Tibial nerve (tissue), 4 donors: ENCODE measurements at regions not wholly inside any gene's neighbourhood (a gene's known extent, or its start where the extent isn't known, plus 50 kb on each side); places are given as distances from the start of the nearest gene placed in this dataset.

ENCODE experiments used
- DNase-seq, 2 donors: peaks; one replicate each; pipeline ENCODE4 v3.0.0-alpha.2; 2019; ENCODE audit warnings: low spot score in 2 of 2
- H3K27ac ChIP-seq, 4 donors: fragments of 200-600 bp; sonication (generic) in 3 of 4; one replicate each; pipeline ENCODE4 v1.5.1; 2017 to 2019; ENCODE audit warnings: mild to moderate bottlenecking in 1 of 4
- H3K27me3 ChIP-seq, 2 donors: fragments of 200-600 bp; sonication (generic) in 1 of 2; one replicate each; pipeline versions ENCODE4 v1.5.1 to v1.6.0; 2017 to 2019
- H3K36me3 ChIP-seq, 3 donors: fragments of 200-600 bp; sonication (generic); one replicate each; pipeline ENCODE4 v1.5.1; 2018 to 2019
- H3K4me1 ChIP-seq, 4 donors: fragments of 200-600 bp; sonication (generic) in 3 of 4; one replicate each; pipeline ENCODE4 v1.5.1; 2017 to 2019
- H3K4me3 ChIP-seq, 4 donors: fragments of 200-600 bp; sonication (generic) in 3 of 4; one replicate each; pipeline ENCODE4 v1.5.1; 2017 to 2019; ENCODE audit warnings: mild to moderate bottlenecking in 1 of 4, moderate library complexity in 1 of 4
- H3K9me3 ChIP-seq, 4 donors: fragments of 200-600 bp; sonication (generic) in 3 of 4; one replicate each; pipeline ENCODE4 v1.5.1; 2017 to 2019
- EP300 ChIP-seq, 2 donors: sonication (generic); formaldehyde crosslinking; IDR thresholded peaks; one replicate each; pipeline ENCODE4 v1.6.1; 2017; ENCODE audit warnings: antibody characterized with exemption in 2 of 2, mild to moderate bottlenecking in 1 of 2
- POLR2A ChIP-seq, 2 donors: fragments of 450-650 bp; IDR thresholded peaks; one replicate each; pipeline ENCODE4 v1.6.1; 2017; ENCODE audit warnings: antibody characterized with exemption in 2 of 2, mild to moderate bottlenecking in 2 of 2, moderate library complexity in 2 of 2
- WGBS, 2 donors: methylation state at CpG; one replicate each; pipeline ENCODE4 v1.1.5; 2018; 5-methylcytosine and 5-hydroxymethylcytosine counted together
- TF ChIP-seq, protein P1 (sequence below), 5 experiments: fragments of 200-600 bp in 3 of 5; fragments of 450-650 bp in 2 of 5; sonication (generic) in 3 of 5; IDR thresholded peaks; one replicate each; pipeline ENCODE4 v1.5.1; 2016 to 2019; ENCODE audit warnings: antibody characterized with exemption in 5 of 5, mild to moderate bottlenecking in 3 of 5, moderate library complexity in 2 of 5

DNA sequence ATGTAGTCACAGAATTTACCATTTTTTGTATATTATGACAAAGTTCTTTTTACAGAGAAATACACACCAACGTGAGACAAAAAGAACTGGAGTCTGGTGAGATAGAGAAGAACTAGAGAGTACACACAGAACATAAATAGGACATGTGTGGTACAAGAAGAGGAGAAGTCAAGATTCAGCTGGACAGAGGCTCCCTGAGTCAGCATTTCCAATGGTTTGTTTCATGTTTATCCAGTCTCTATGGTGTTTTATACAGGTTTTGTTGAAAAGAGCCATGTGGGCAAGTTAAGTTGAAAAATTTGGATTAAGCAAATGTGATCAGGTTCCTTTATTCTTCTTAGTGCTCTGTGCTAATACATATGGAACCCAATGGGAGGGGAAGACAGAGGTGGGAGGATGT, 105.5 kb upstream of the AKR1E2 start:
- TF ChIP-seq, protein P1, sequence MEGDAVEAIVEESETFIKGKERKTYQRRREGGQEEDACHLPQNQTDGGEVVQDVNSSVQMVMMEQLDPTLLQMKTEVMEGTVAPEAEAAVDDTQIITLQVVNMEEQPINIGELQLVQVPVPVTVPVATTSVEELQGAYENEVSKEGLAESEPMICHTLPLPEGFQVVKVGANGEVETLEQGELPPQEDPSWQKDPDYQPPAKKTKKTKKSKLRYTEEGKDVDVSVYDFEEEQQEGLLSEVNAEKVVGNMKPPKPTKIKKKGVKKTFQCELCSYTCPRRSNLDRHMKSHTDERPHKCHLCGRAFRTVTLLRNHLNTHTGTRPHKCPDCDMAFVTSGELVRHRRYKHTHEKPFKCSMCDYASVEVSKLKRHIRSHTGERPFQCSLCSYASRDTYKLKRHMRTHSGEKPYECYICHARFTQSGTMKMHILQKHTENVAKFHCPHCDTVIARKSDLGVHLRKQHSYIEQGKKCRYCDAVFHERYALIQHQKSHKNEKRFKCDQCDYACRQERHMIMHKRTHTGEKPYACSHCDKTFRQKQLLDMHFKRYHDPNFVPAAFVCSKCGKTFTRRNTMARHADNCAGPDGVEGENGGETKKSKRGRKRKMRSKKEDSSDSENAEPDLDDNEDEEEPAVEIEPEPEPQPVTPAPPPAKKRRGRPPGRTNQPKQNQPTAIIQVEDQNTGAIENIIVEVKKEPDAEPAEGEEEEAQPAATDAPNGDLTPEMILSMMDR (IDR thresholded peaks at IDR 0.05) = no peak
- TF ChIP-seq EP300 (IDR thresholded peaks at IDR 0.05) = no peak
- TF ChIP-seq POLR2A (IDR thresholded peaks at IDR 0.05) = no peak
- H3K4me1 ChIP-seq = no peaks in the 10 kb centered on the region
- H3K4me3 ChIP-seq = no peak overlapping the region
- no peaks in the 10 kb centered on the region for H3K27me3 ChIP-seq
- 72 to 77% methylated on average over 1 of the region's 1 CpG for WGBS, 2 donors
- H3K36me3 ChIP-seq = no peaks in the 10 kb centered on the region
- DNase-seq = no peak
- H3K9me3 ChIP-seq = no peaks in the 10 kb centered on the region
- no peak overlapping the region for H3K27ac ChIP-seq

DNA sequence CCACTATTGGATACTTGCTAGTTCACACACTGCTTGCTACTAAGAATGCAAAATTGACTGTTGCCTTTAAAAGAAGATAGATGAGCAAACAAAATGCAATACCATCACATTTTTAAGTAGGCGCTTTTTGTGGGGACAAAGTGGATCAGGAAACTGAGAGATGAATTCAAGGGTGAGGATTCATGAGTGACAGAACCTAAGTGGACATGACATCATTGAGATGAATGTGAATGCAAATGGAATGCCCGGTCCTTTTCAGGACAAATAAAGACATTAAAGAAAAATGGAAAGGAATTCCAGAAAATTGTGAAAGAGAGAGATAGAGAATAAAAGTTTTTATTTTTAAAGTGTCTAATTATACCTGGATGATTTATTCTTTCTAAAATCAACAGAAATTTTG, 106.3 kb upstream of the AKR1E2 start:
- Histone ChIP-seq H3K4me1 (no peaks in the 10 kb centered on the region), H3K27ac (no peak overlapping the region), H3K36me3 (no peaks in the 10 kb centered on the region), H3K4me3 (no peak overlapping the region), H3K9me3 (no peaks in the 10 kb centered on the region), H3K27me3 (no peaks in the 10 kb centered on the region)
- 84% methylated on average over 2 of the region's 2 CpGs for WGBS, 2 donors
- no peak for DNase-seq
- TF ChIP-seq, protein P1 (IDR thresholded peaks at IDR 0.05) = no peak
- TF ChIP-seq EP300 (IDR thresholded peaks at IDR 0.05) = no peak
- no peak for TF ChIP-seq POLR2A (IDR thresholded peaks at IDR 0.05)

- TF ChIP-seq, protein P1 (IDR thresholded peaks at IDR 0.05) = no peak
- TF ChIP-seq POLR2A (IDR thresholded peaks at IDR 0.05) (no peak), EP300 (IDR thresholded peaks at IDR 0.05) (no peak)
- no peak overlapping the region for H3K27ac ChIP-seq
- no peaks in the 10 kb centered on the region for H3K27me3 ChIP-seq
- H3K4me1 ChIP-seq = no peaks in the 10 kb centered on the region
- no peak overlapping the region for H3K4me3 ChIP-seq
- no peak for DNase-seq
- no peaks in the 10 kb centered on the region for H3K36me3 ChIP-seq
- no peaks in the 10 kb centered on the region for H3K9me3 ChIP-seq
- 95 to 96% methylated on average over 1 of the region's 1 CpG for WGBS, 2 donors
Observed at GRCh38 chr10:4719036-4719435, 107.0 kb upstream of the AKR1E2 start.

GRCh38 chr10:4718544-4718943, 107.5 kb upstream of the AKR1E2 start:
- 87 to 96% methylated on average over 4 of the region's 4 CpGs for WGBS, 2 donors
- no peak for DNase-seq
- no peaks in the 10 kb centered on the region for H3K27me3 ChIP-seq
- TF ChIP-seq, protein P1 (IDR thresholded peaks at IDR 0.05) = no peak
- TF ChIP-seq POLR2A (IDR thresholded peaks at IDR 0.05) (no peak), EP300 (IDR thresholded peaks at IDR 0.05) (no peak)
- H3K4me3 ChIP-seq = no peak overlapping the region
- H3K9me3 ChIP-seq = no peaks in the 10 kb centered on the region
- H3K36me3 ChIP-seq = no peaks in the 10 kb centered on the region
- no peaks in the 10 kb centered on the region for H3K4me1 ChIP-seq
- no peak overlapping the region for H3K27ac ChIP-seq

DNA sequence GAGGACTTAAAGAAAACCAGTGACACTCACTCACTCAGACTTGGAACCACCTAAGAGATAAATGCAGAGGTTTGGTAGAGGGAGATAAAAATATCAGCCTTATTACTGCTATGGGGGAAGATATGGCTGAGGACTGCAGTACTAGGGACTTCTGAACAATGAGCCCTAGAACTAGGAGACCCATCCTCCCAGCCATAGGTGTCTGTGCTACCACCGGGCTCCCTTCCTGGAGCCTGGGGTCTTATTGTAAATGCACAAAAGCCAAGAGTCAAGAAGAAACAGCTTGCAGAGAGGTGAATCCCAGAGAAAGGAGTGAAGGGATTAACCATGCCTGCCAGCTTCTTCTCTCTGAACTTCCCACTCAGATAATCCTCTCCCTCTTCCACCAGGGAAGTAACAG, 108.3 kb upstream of the AKR1E2 start:
- Histone ChIP-seq H3K36me3 (no peaks in the 10 kb centered on the region), H3K27ac (no peak overlapping the region), H3K9me3 (no peaks in the 10 kb centered on the region), H3K4me1 (no peaks in the 10 kb centered on the region), H3K4me3 (no peak overlapping the region), H3K27me3 (no peaks in the 10 kb centered on the region)
- DNase-seq = no peak
- TF ChIP-seq, protein P1 (IDR thresholded peaks at IDR 0.05) = no peak
- TF ChIP-seq POLR2A (IDR thresholded peaks at IDR 0.05) = no peak
- TF ChIP-seq EP300 (IDR thresholded peaks at IDR 0.05) = no peak
- WGBS, 2 donors = 80 to 81% methylated on average over 1 of the region's 1 CpG
